Panc1 (cell line): ENCODE measurements at regions not wholly inside any gene's neighbourhood (a gene's known extent, or its start where the extent isn't known, plus 50 kb on each side); places are given as distances from the start of the nearest gene placed in this dataset.

ENCODE experiments used
- ATAC-seq: fragments of 200-7000 bp; cut with Tn5 transposase; 2 replicates; pipeline ENCODE4 v1.9.1; 2020; ENCODE audit warnings: mild to moderate bottlenecking, moderate library complexity
- BruUV-seq: library from RNA; stranded (reverse); fragments of 400-500 nt; replicated peaks from 2 replicates; lab custom pipeline; 2021; lab: Mats Ljungman, UMichigan
- CTCF ChIA-PET: fragments of 300-600 bp; sonication (Branson Sonifier 250); formaldehyde crosslinking; loops from one replicate; lab custom pipeline; 2022; ENCODE audit warnings: antibody characterized with exemption; lab: Charles Lee
- POLR2A ChIA-PET: fragments of 300-600 bp; sonication (Branson Sonifier 250); formaldehyde crosslinking; loops from one replicate; lab custom pipeline; 2022; ENCODE audit warnings: antibody characterized with exemption; lab: Charles Lee
- DNase-seq: peaks from one replicate; pipeline ENCODE4 v3.0.0-alpha.2; 2010; ENCODE audit warnings: low read depth, low spot score
- H3K27ac ChIP-seq: 2 replicates; pipeline ENCODE4 v1.5.1; 2011; ENCODE audit warnings: mild to moderate bottlenecking, low read length, inconsistent platforms
- H3K27me3 ChIP-seq: fragments of 200-500 bp; sonication (Bioruptor generic); 2 replicates; pipeline ENCODE4 v1.6.0; 2014; ENCODE audit warnings: low read length, inconsistent platforms; ENCODE audit not compliant: control insufficient read depth, insufficient read depth
- H3K36me3 ChIP-seq: fragments of 200-500 bp; sonication (Bioruptor generic); 2 replicates; pipeline ENCODE4 v1.5.1; 2014; ENCODE audit warnings: inconsistent platforms, mild to moderate bottlenecking, low read length, moderate library complexity; ENCODE audit not compliant: control insufficient read depth, insufficient read depth
- H3K4me1 ChIP-seq: 2 replicates; pipeline ENCODE4 v1.5.1; 2011; ENCODE audit warnings: inconsistent platforms, mild to moderate bottlenecking, low read length, moderate library complexity; ENCODE audit not compliant: control insufficient read depth, insufficient read depth
- H3K4me3 ChIP-seq, 2 experiments: 2 replicates each; pipeline ENCODE4 v1.5.1; 2011 to 2012; ENCODE audit warnings: low read depth in 2 of 2, low read length in 2 of 2, mild to moderate bottlenecking in 2 of 2, inconsistent platforms in 1 of 2, moderate library complexity in 1 of 2
- H3K9me3 ChIP-seq: fragments of 200-500 bp; sonication (Bioruptor generic); 2 replicates; pipeline ENCODE4 v1.5.1; 2014; ENCODE audit warnings: low read depth, mild to moderate bottlenecking, inconsistent platforms, low read length, moderate library complexity; ENCODE audit not compliant: control insufficient read depth, insufficient read depth
- POLR2AphosphoS5 ChIP-seq: IDR thresholded peaks from 2 replicates; pipeline ENCODE4 v1.6.1; 2012; ENCODE audit warnings: mild to moderate bottlenecking, low read depth, low read length, moderate library complexity
- SIN3A ChIP-seq: IDR thresholded peaks from 2 replicates; pipeline ENCODE4 v1.6.1; 2012; ENCODE audit warnings: low read depth, mild to moderate bottlenecking, low read length, moderate library complexity, borderline replicate concordance; ENCODE audit not compliant: insufficient read depth
- TCF7L2 ChIP-seq: IDR thresholded peaks from 2 replicates; pipeline ENCODE4 v1.6.1; 2011; ENCODE audit warnings: mild to moderate bottlenecking, low read depth, low read length, inconsistent platforms
- in situ Hi-C: cut with HindIII; loops from 2 replicates; pipeline ENCODE4 v1.10.0; 2016; ENCODE audit warnings: low sequenced_read_pairs, low pct_unique_long_range_greater_than_20kb
- intact Hi-C: fragments of 100-400 bp; cut with micrococcal nuclease; formaldehyde crosslinking; loops from one replicate; pipeline ENCODE4 v1.10.0; 2022; ENCODE audit not compliant: unreplicated experiment
- TF ChIP-seq, protein P1 (sequence below): fragments of 450-650 bp; IDR thresholded peaks from 2 replicates; pipeline ENCODE4 v1.5.1; 2017; ENCODE audit warnings: mild to moderate bottlenecking
- TF ChIP-seq, protein P2 (sequence below), 2 experiments: IDR thresholded peaks; 2 replicates each; pipeline ENCODE4 v1.6.1; 2011 to 2012; ENCODE audit warnings: low read depth in 2 of 2, control low read depth in 1 of 2, low read length in 1 of 2, mild to moderate bottlenecking in 1 of 2, moderate library complexity in 1 of 2; ENCODE audit not compliant: insufficient read depth in 1 of 2

- CTCF ChIA-PET: no interaction called here
- in situ Hi-C loops: no loop called here
- no TSS peak for BruUV-seq
- H3K4me1 ChIP-seq: no peaks in the 10 kb centered on the region
- intact Hi-C loops: no loop called here
- H3K27ac ChIP-seq: no peak overlapping the region
- DNase-seq (no peak), ATAC-seq (no peak)
- no peaks in the 10 kb centered on the region for H3K36me3 ChIP-seq
- no peaks in the 10 kb centered on the region for H3K9me3 ChIP-seq
- TF ChIP-seq, protein P1, sequence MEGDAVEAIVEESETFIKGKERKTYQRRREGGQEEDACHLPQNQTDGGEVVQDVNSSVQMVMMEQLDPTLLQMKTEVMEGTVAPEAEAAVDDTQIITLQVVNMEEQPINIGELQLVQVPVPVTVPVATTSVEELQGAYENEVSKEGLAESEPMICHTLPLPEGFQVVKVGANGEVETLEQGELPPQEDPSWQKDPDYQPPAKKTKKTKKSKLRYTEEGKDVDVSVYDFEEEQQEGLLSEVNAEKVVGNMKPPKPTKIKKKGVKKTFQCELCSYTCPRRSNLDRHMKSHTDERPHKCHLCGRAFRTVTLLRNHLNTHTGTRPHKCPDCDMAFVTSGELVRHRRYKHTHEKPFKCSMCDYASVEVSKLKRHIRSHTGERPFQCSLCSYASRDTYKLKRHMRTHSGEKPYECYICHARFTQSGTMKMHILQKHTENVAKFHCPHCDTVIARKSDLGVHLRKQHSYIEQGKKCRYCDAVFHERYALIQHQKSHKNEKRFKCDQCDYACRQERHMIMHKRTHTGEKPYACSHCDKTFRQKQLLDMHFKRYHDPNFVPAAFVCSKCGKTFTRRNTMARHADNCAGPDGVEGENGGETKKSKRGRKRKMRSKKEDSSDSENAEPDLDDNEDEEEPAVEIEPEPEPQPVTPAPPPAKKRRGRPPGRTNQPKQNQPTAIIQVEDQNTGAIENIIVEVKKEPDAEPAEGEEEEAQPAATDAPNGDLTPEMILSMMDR: no peak
- no peak overlapping the region for H3K4me3 ChIP-seq
- no peaks in the 10 kb centered on the region for H3K27me3 ChIP-seq
- POLR2A ChIA-PET: no interaction called here
These were observed 452.7 kb downstream of the NLGN4X start for GRCh38 chrX:5775846-5776430.

- intact Hi-C loops: no loop called here
- no peaks in the 10 kb centered on the region for H3K27me3 ChIP-seq
- in situ Hi-C loops: no loop called here
- H3K9me3 ChIP-seq: no peaks in the 10 kb centered on the region
- no TSS peak for BruUV-seq
- TF ChIP-seq POLR2AphosphoS5 (no peak), SIN3A (no peak), TCF7L2 (no peak)
- TF ChIP-seq, protein P2, sequence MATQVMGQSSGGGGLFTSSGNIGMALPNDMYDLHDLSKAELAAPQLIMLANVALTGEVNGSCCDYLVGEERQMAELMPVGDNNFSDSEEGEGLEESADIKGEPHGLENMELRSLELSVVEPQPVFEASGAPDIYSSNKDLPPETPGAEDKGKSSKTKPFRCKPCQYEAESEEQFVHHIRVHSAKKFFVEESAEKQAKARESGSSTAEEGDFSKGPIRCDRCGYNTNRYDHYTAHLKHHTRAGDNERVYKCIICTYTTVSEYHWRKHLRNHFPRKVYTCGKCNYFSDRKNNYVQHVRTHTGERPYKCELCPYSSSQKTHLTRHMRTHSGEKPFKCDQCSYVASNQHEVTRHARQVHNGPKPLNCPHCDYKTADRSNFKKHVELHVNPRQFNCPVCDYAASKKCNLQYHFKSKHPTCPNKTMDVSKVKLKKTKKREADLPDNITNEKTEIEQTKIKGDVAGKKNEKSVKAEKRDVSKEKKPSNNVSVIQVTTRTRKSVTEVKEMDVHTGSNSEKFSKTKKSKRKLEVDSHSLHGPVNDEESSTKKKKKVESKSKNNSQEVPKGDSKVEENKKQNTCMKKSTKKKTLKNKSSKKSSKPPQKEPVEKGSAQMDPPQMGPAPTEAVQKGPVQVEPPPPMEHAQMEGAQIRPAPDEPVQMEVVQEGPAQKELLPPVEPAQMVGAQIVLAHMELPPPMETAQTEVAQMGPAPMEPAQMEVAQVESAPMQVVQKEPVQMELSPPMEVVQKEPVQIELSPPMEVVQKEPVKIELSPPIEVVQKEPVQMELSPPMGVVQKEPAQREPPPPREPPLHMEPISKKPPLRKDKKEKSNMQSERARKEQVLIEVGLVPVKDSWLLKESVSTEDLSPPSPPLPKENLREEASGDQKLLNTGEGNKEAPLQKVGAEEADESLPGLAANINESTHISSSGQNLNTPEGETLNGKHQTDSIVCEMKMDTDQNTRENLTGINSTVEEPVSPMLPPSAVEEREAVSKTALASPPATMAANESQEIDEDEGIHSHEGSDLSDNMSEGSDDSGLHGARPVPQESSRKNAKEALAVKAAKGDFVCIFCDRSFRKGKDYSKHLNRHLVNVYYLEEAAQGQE (IDR thresholded peaks at IDR 0.05; ENCODE audit: insufficient read depth in 1 of 2, low read depth in 2 of 2, low read length in 1 of 2): no peak
- TF ChIP-seq, protein P1: no peak
- H3K4me1 ChIP-seq: no peaks in the 10 kb centered on the region
- ChIA-PET CTCF (no interaction called here), POLR2A (no interaction called here)
- no peak for DNase-seq
- H3K27ac ChIP-seq: no peak overlapping the region
- H3K36me3 ChIP-seq: no peaks in the 10 kb centered on the region
- H3K4me3 ChIP-seq: no peak overlapping the region
- ATAC-seq: no peak
These were observed 454.2 kb downstream of the NLGN4X start for GRCh38 chrX:5774446-5774845.
